ENCODE measurements at regions not wholly inside any gene's neighbourhood (a gene's known extent, or its start where the extent isn't known, plus 50 kb on each side); places are given as distances from the start of the nearest gene placed in this dataset.

DNA sequence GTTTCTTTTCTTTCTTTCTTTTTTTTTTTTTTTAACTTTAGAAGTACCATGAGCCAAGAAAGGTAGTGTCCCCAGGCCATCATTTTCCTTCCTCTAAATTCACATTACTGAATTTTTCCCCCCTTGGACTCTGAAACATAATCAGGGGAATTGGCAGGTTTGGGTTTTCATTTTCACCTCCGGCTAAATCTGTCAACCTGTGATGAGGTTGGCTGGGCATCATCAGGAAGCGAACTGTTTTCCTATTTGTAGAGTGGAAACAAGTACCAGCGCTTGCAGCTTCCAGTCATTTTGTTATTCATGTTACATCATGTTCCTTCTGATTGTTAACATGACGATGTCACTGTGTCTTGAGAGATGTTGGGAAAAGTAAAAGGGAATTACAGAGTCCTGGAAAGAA lies 641.9 kb upstream of the RBFOX1 start:
- TF ChIP-seq, protein P1, sequence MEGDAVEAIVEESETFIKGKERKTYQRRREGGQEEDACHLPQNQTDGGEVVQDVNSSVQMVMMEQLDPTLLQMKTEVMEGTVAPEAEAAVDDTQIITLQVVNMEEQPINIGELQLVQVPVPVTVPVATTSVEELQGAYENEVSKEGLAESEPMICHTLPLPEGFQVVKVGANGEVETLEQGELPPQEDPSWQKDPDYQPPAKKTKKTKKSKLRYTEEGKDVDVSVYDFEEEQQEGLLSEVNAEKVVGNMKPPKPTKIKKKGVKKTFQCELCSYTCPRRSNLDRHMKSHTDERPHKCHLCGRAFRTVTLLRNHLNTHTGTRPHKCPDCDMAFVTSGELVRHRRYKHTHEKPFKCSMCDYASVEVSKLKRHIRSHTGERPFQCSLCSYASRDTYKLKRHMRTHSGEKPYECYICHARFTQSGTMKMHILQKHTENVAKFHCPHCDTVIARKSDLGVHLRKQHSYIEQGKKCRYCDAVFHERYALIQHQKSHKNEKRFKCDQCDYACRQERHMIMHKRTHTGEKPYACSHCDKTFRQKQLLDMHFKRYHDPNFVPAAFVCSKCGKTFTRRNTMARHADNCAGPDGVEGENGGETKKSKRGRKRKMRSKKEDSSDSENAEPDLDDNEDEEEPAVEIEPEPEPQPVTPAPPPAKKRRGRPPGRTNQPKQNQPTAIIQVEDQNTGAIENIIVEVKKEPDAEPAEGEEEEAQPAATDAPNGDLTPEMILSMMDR (IDR thresholded peaks at IDR 0.05; ENCODE audit: low read depth, low read length), result no peak
- no peak for TF ChIP-seq EZH2phosphoT487 (IDR thresholded peaks at IDR 0.05; ENCODE audit: low read depth)
